IMR-90 (cell line): ENCODE measurements at regions not wholly inside any gene's neighbourhood (a gene's known extent, or its start where the extent isn't known, plus 50 kb on each side); places are given as distances from the start of the nearest gene placed in this dataset.

Source experiments
- ATAC-seq: fragments of 200-7000 bp; cut with Tn5 transposase; 2 replicates; pipeline ENCODE4 v1.9.1; 2020; ENCODE audit warnings: low read depth, mild to moderate bottlenecking, moderate library complexity
- BruUV-seq: library from RNA; stranded (reverse); fragments of 400-500 nt; replicated peaks from 2 replicates; lab custom pipeline; 2021; lab: Mats Ljungman, UMichigan
- CTCF ChIA-PET: fragments of 300-600 bp; formaldehyde crosslinking; extraction: SDS; loops from one replicate; lab custom pipeline; 2021; ENCODE audit warnings: antibody characterized with exemption; lab: Yijun Ruan, JAX
- POLR2A ChIA-PET: fragments of 300-600 bp; sonication (Branson Sonifier 250); formaldehyde crosslinking; loops from one replicate; lab custom pipeline; 2022; ENCODE audit warnings: antibody characterized with exemption; ENCODE audit not compliant: unreplicated experiment; lab: Charles Lee
- DNase-seq: peaks from one replicate; pipeline ENCODE4 v3.0.0; 2013
- H2AFZ ChIP-seq: replicated peaks from 2 replicates; pipeline ENCODE3; 2013; ENCODE audit warnings: low read length, mild to moderate bottlenecking; ENCODE audit not compliant: poor library complexity
- H2AK5ac ChIP-seq: 2 replicates; pipeline ENCODE4 v1.6.1; 2013; ENCODE audit warnings: low read depth, low read length, inconsistent platforms
- H2AK9ac ChIP-seq: replicated peaks from 2 replicates; pipeline ENCODE3; 2013; ENCODE audit warnings: mild to moderate bottlenecking, low read depth, low read length, moderate library complexity; ENCODE audit not compliant: poor library complexity
- H2BK120ac ChIP-seq: 2 replicates; pipeline ENCODE4 v1.6.1; 2013; ENCODE audit warnings: low read depth, low read length, inconsistent platforms
- H2BK15ac ChIP-seq: 3 replicates; pipeline ENCODE4 v1.6.1; 2013; ENCODE audit warnings: low read depth, low read length, inconsistent platforms
- H2BK20ac ChIP-seq: 2 replicates; pipeline ENCODE4 v1.6.1; 2013; ENCODE audit warnings: low read depth, mild to moderate bottlenecking, inconsistent platforms, low read length, moderate library complexity
- H2BK5ac ChIP-seq: 2 replicates; pipeline ENCODE4 v1.6.1; 2013; ENCODE audit warnings: mild to moderate bottlenecking, low read depth, low read length, inconsistent platforms; ENCODE audit not compliant: poor library complexity, severe bottlenecking
- H3K14ac ChIP-seq: replicated peaks from 2 replicates; pipeline ENCODE4 v1.6.1; 2013; ENCODE audit warnings: low read depth, low read length, inconsistent platforms
- H3K18ac ChIP-seq: 2 replicates; pipeline ENCODE4 v1.6.1; 2013; ENCODE audit warnings: low read depth, low read length, control low read depth
- H3K23ac ChIP-seq: 2 replicates; pipeline ENCODE4 v1.6.1; 2013; ENCODE audit warnings: low read depth, low read length, inconsistent platforms
- H3K27ac ChIP-seq: 2 replicates; pipeline ENCODE4 v1.5.1; 2013; ENCODE audit warnings: mild to moderate bottlenecking, control low read depth, low read length; ENCODE audit not compliant: insufficient read depth
- H3K27me3 ChIP-seq: 2 replicates; pipeline ENCODE4 v1.6.1; 2013; ENCODE audit warnings: low read length; ENCODE audit not compliant: control insufficient read depth, insufficient read depth
- H3K36me3 ChIP-seq: 2 replicates; pipeline ENCODE4 v1.6.1; 2013; ENCODE audit warnings: low read length, mixed read lengths; ENCODE audit not compliant: control insufficient read depth, insufficient read depth
- H3K4ac ChIP-seq: 2 replicates; pipeline ENCODE4 v1.6.1; 2013; ENCODE audit warnings: low read depth, low read length, inconsistent platforms
- H3K4me1 ChIP-seq: 2 replicates; pipeline ENCODE4 v1.6.1; 2013; ENCODE audit warnings: low read length, mixed read lengths; ENCODE audit not compliant: control insufficient read depth, insufficient read depth
- H3K4me2 ChIP-seq: 2 replicates; pipeline ENCODE4 v1.6.1; 2013; ENCODE audit warnings: low read depth, mild to moderate bottlenecking, control low read depth, low read length, moderate library complexity
- H3K4me3 ChIP-seq: 2 replicates; pipeline ENCODE4 v1.5.1; 2013; ENCODE audit warnings: low read depth, mild to moderate bottlenecking, control low read depth, low read length, moderate library complexity; ENCODE audit not compliant: insufficient read depth
- H3K56ac ChIP-seq: 2 replicates; pipeline ENCODE4 v1.6.1; 2013; ENCODE audit warnings: low read length, inconsistent platforms; ENCODE audit not compliant: insufficient read depth; ENCODE audit errors: extremely low read depth
- H3K79me1 ChIP-seq, 2 experiments: 2 replicates each; pipeline ENCODE4 v1.6.1; 2013; ENCODE audit warnings: low read length in 2 of 2, inconsistent platforms in 1 of 2, low read depth in 1 of 2
- H3K9ac ChIP-seq: 2 replicates; pipeline ENCODE4 v1.6.1; 2013; ENCODE audit warnings: low read depth, low read length, control low read depth
- H3K9me1 ChIP-seq: 2 replicates; pipeline ENCODE4 v1.6.1; 2013; ENCODE audit warnings: low read length, inconsistent platforms; ENCODE audit not compliant: insufficient read depth
- H3K9me3 ChIP-seq: 2 replicates; pipeline ENCODE4 v1.6.1; 2013; ENCODE audit warnings: low read length; ENCODE audit not compliant: control insufficient read depth, insufficient read depth
- H4K20me1 ChIP-seq: 2 replicates; pipeline ENCODE4 v1.6.1; 2013; ENCODE audit warnings: low read length, inconsistent platforms; ENCODE audit not compliant: insufficient read depth
- H4K5ac ChIP-seq: 2 replicates; pipeline ENCODE4 v1.6.1; 2013; ENCODE audit warnings: mild to moderate bottlenecking, low read depth, low read length, control low read depth
- H4K8ac ChIP-seq, 2 experiments: 2 replicates each; pipeline ENCODE4 v1.6.1; 2013; ENCODE audit warnings: low read depth in 2 of 2, low read length in 2 of 2, control low read depth in 1 of 2, inconsistent platforms in 1 of 2
- H4K91ac ChIP-seq: 2 replicates; pipeline ENCODE4 v1.6.1; 2013; ENCODE audit warnings: low read depth, low read length, inconsistent platforms; ENCODE audit not compliant: insufficient read depth
- CEBPB ChIP-seq: IDR thresholded peaks from 2 replicates; pipeline ENCODE4 v1.6.1; 2012; ENCODE audit warnings: low read depth, low read length, improper control_type of control experiment
- POLR2A ChIP-seq: IDR thresholded peaks from 2 replicates; pipeline ENCODE4 v1.6.1; 2012; ENCODE audit warnings: mild to moderate bottlenecking, low read depth, low read length
- WGBS, 2 experiments: methylation state at CpG; one replicate each; pipeline versions ENCODE4 v1.1.5 to v1.1.7; 2013; ENCODE audit warnings: missing lambda C conversion rate in 2 of 2; ENCODE audit not compliant: insufficient read length in 1 of 2; ENCODE audit errors: extremely low coverage in 2 of 2; 5-methylcytosine and 5-hydroxymethylcytosine counted together
- dilution Hi-C: fragments of 300-500 bp; cut with HindIII; formaldehyde crosslinking; loops from one replicate; pipeline ENCODE4 v1.14.3; 2018; ENCODE audit warnings: low sequenced_read_pairs; ENCODE audit not compliant: unreplicated experiment
- in situ Hi-C: fragments of 300-500 bp; cut with MboI; formaldehyde crosslinking; loops from 3 replicates; pipeline ENCODE4 v1.14.3; 2019; ENCODE audit warnings: low sequenced_read_pairs, inconsistent platforms, mixed read lengths
- intact Hi-C: fragments of 100-400 bp; cut with micrococcal nuclease; formaldehyde crosslinking; loops from 2 replicates; pipeline ENCODE4 v1.10.0; 2022

DNA sequence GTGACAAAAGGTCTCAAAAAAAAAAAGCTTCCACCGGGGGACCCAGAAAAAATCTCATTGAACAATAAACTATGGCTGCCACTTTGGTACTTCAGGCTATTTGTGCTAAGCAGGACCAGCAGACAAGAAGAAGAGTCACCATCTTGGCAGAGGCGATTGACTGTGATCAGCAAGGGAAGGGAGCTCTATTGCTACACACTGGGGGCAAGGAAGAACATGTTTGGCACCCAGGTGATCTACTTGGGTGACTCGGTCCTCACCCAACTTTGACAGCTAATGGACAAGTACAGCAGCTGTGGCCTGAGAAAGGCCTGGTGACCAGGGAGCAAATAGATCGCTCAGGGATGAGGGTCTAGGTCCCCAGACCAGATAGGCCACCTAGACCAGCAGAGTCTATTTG is 53.4 kb upstream of the SRP9 start:
- no peaks in the 10 kb centered on the region for H3K9me1 ChIP-seq
- H2BK5ac ChIP-seq, result no peak overlapping the region
- in situ Hi-C loops (no loop called here), intact Hi-C loops (no loop called here), dilution Hi-C loops (no loop called here)
- BruUV-seq, result no TSS peak
- H3K36me3 ChIP-seq, result no peaks in the 10 kb centered on the region
- H3K4me2 ChIP-seq, result no peak overlapping the region
- H2BK20ac ChIP-seq, result no peak overlapping the region
- no peak overlapping the region for H3K4me3 ChIP-seq
- no peak overlapping the region for H3K4ac ChIP-seq
- ChIA-PET POLR2A (no interaction called here), CTCF (no interaction called here)
- no peak overlapping the region for H3K14ac ChIP-seq
- no peak overlapping the region for H2AK5ac ChIP-seq
- no peak overlapping the region for H2BK120ac ChIP-seq
- H3K27me3 ChIP-seq, result no peaks in the 10 kb centered on the region; the same call in 1 of the 2 replicates
- H4K91ac ChIP-seq, result no peak overlapping the region
- H3K9me3 ChIP-seq, result no peaks in the 10 kb centered on the region
- no peak overlapping the region for H3K9ac ChIP-seq
- ATAC-seq, result no peak
- H2AFZ ChIP-seq, result no peak overlapping the region
- DNase-seq, result no peak
- H4K8ac ChIP-seq, result no peak overlapping the region
- no peak overlapping the region for H2AK9ac ChIP-seq
- TF ChIP-seq POLR2A (no peak), CEBPB (no peak)
- no peaks in the 10 kb centered on the region for H4K20me1 ChIP-seq
- WGBS, 2 experiments, result 93% methylated on average over 3 of the region's 4 CpGs; no CpG with 5 or more reads in 1 of the 2 experiments
- no peak overlapping the region for H3K27ac ChIP-seq
- no peak overlapping the region for H4K5ac ChIP-seq
- H3K23ac ChIP-seq, result no peak overlapping the region
- H3K18ac ChIP-seq, result no peak overlapping the region
- no peak overlapping the region for H3K56ac ChIP-seq
- no peak overlapping the region for H2BK15ac ChIP-seq
- H3K79me1 ChIP-seq, result no peaks in the 10 kb centered on the region
- no peaks in the 10 kb centered on the region for H3K4me1 ChIP-seq
